ENCODE measurements at regions not wholly inside any gene's neighbourhood (a gene's known extent, or its start where the extent isn't known, plus 50 kb on each side); places are given as distances from the start of the nearest gene placed in this dataset.

DNA sequence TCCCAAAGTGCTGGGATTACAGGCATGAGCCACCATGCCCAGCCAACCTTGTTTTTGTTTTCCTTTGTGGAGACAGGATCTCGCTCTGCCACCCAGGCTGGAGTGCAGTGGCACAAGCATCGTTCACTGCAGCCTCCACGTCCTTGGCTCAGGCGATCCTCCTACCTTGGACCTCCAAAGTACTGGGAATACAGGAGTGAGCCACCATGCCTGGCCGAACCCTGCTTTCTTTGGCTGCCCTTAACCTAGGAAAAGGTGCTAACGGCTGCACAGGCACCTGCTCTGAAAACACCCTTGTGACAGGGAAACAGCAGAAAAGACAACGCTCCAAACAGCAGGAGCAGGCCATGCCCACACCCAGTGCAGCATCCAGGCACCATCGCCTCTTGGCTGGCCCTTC, 71.9 kb downstream of the OAT start:
- Histone ChIP-seq H3K9me3 (no peaks in the 10 kb centered on the region), H3K4me3 (no peak overlapping the region), H3K27ac (no peak overlapping the region), H3K36me3 (no peaks in the 10 kb centered on the region), H3K27me3 (no peaks in the 10 kb centered on the region), H3K4me1 (peaks cover 0 to 4% (median 0%) of the 10 kb centered on the region in 4 donors)
- ATAC-seq, result no peak
- intact Hi-C loops (cut with DNase I), result no loop called here
- DNase-seq, result peak in 1 of 3 donors; percentile 28
- WGBS (ENCODE audit: insufficient coverage, low coverage, low lambda C conversion rate, missing lambda C conversion rate), result 69% methylated on average over 4 of the region's 8 CpGs
- TF ChIP-seq POLR2A (IDR thresholded peaks at IDR 0.05), result no peak
- TF ChIP-seq, protein P1, sequence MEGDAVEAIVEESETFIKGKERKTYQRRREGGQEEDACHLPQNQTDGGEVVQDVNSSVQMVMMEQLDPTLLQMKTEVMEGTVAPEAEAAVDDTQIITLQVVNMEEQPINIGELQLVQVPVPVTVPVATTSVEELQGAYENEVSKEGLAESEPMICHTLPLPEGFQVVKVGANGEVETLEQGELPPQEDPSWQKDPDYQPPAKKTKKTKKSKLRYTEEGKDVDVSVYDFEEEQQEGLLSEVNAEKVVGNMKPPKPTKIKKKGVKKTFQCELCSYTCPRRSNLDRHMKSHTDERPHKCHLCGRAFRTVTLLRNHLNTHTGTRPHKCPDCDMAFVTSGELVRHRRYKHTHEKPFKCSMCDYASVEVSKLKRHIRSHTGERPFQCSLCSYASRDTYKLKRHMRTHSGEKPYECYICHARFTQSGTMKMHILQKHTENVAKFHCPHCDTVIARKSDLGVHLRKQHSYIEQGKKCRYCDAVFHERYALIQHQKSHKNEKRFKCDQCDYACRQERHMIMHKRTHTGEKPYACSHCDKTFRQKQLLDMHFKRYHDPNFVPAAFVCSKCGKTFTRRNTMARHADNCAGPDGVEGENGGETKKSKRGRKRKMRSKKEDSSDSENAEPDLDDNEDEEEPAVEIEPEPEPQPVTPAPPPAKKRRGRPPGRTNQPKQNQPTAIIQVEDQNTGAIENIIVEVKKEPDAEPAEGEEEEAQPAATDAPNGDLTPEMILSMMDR (IDR thresholded peaks at IDR 0.05), result no peak

DNA sequence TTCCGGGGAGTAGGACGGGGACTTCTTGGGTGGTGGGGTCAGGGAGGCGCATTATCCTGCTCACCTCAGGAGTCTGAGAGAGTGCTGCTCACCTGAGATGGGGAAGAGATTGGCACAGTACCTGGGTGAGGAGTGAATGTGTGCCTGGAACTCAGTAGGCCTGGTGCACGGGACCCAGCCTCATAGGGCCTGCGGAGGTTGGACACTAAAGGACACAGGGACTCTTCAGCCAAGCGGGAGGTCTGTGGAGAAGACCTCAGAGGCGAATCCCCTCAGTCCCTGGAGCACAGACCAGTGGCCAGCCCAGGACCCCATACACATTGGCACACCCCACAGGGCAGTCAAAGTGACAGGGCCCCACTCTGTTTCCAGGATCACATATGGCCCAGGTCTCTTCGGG, 73.2 kb downstream of the OAT start:
- WGBS (ENCODE audit: insufficient coverage, low coverage, low lambda C conversion rate, missing lambda C conversion rate), result 83% methylated on average over 3 of the region's 8 CpGs
- Histone ChIP-seq H3K4me1 (no peaks in the 10 kb centered on the region), H3K36me3 (no peaks in the 10 kb centered on the region), H3K27ac (no peak overlapping the region), H3K4me3 (no peak overlapping the region), H3K27me3 (no peaks in the 10 kb centered on the region), H3K9me3 (no peaks in the 10 kb centered on the region)
- ATAC-seq (no peak), DNase-seq (no peak)
- TF ChIP-seq, protein P1 (IDR thresholded peaks at IDR 0.05), result no peak
- no peak for TF ChIP-seq POLR2A (IDR thresholded peaks at IDR 0.05)
- intact Hi-C loops (cut with DNase I), result no loop called here

- 69% methylated on average over 3 of the region's 3 CpGs for WGBS (ENCODE audit: insufficient coverage, low coverage, low lambda C conversion rate, missing lambda C conversion rate)
- no peaks in the 10 kb centered on the region for H3K4me1 ChIP-seq
Observed at GRCh38 chr10:124344931-124345330, 73.8 kb downstream of the OAT start.

DNA sequence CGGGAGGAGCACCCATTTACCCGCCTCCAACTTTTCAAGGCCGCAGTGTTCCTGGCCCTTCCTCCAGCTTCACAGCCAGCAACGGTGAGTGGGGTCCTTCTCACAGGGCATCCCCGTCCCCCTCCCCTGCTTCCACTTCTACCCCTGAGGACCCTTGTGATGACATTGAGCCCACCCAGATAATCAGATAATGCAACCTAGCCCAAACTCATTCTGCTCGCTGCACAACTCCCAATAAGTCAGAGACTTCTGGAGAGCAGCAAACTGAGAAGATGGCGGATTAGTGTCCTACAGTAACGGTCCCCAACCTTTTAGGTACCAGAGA, 74.5 kb downstream of the OAT start:
- Histone ChIP-seq H3K27ac (no peak overlapping the region), H3K4me1 (no peaks in the 10 kb centered on the region), H3K4me3 (no peak overlapping the region), H3K27me3 (no peaks in the 10 kb centered on the region), H3K36me3 (no peaks in the 10 kb centered on the region), H3K9me3 (no peaks in the 10 kb centered on the region)
- DNase-seq, result no peak
- ATAC-seq, result no peak
- 100% methylated on average over 1 of the region's 8 CpGs for WGBS (ENCODE audit: insufficient coverage, low coverage, low lambda C conversion rate, missing lambda C conversion rate)
- intact Hi-C loops (cut with DNase I), result no loop called here
- no peak for TF ChIP-seq POLR2A (IDR thresholded peaks at IDR 0.05)
- TF ChIP-seq, protein P1 (IDR thresholded peaks at IDR 0.05), result no peak

More at GRCh38 chr10:124344931-124345330, 73.8 kb downstream of the OAT start:
- no peaks in the 10 kb centered on the region for H3K36me3 ChIP-seq
- no peak for ATAC-seq
- no peaks in the 10 kb centered on the region for H3K9me3 ChIP-seq
- intact Hi-C loops (cut with DNase I), result no loop called here
- H3K27me3 ChIP-seq, result no peaks in the 10 kb centered on the region
- DNase-seq, result no peak
- H3K27ac ChIP-seq, result no peak overlapping the region
- TF ChIP-seq, protein P1 (IDR thresholded peaks at IDR 0.05), result no peak
- no peak for TF ChIP-seq POLR2A (IDR thresholded peaks at IDR 0.05)
- H3K4me3 ChIP-seq, result no peak overlapping the region
